ENCODE measurements at regions not wholly inside any gene's neighbourhood (a gene's known extent, or its start where the extent isn't known, plus 50 kb on each side); places are given as distances from the start of the nearest gene placed in this dataset.
"Not testable (repeated sequence)": the region's sequence is repeated elsewhere in the genome, so short reads cannot be mapped to it uniquely, and the experiment has no call there.

DNA sequence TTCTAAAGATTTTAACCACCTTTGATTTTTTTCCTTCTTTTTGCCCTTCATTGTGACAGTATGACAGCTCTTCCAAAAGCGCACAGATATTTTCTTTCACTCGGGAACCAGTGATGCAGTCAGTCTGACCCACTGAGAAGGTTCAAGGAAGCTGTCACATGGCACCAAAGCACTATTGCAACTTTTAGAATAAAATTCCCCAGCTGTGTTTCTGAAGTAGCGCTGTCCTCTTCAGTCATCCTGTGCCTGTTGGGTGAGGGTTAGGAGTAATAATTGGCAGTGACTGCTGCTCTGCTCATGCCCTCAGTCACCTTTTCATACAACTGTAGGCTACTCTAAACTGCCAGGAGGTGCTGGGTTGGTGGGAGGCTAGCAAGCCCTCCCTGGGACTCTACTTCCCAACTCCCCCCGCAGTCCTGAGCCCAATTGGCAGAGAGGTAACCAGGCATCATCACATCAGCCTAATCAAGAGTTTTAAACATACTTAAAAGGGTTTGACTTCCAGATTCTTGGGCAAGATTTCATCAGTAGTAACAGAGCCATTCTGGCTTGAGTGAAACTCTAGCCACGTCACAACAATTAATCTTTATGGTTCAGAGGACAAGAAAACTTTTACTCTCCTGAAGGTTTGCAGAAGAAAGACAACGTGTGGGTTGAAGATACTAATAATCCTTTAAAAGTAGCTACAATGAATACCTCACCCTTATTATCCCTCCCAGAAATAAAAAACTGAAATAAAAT is 473.3 kb downstream of the FBXO15 start:
- no peak for DNase-seq

DNA sequence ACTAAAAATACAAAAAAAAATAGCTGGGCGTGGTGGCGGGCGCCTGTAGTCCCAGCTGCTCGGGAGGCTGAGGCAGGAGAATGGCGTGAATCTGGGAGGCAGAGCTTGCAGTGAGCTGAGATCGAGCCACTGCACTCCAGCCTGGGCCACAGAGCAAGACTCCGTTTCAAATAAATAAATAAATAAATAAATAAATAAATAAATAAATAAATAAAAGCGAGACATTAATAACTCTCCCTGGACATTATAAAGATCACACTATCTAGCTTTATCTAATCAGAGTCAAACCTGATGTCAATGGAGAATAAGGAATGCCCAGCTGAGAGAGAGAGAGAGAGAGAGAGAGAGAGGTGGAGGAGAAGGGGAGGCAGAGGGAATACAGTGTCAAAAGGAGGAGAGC is 476.2 kb downstream of the FBXO15 start:
- DNase-seq = not testable (repeated sequence)

DNA sequence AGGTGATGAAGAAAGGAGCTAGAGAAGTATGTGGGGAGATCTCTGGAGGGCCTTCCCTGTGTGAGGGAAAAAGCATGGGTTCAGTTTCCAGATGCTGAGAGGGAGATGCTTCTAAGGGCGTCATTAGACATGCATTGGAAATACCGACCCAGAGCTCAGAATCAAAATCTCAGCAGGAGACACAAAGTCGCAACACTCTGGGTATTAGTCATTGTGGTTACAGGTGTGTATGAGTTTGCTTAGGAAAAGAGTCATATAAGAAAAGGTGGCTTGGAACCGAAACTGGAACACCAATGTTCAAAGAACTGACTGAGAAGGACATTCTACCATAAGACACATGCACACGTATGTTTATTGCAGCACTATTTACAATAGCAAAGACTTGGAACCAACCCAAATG is 477.1 kb downstream of the FBXO15 start:
- no peak for DNase-seq

DNA sequence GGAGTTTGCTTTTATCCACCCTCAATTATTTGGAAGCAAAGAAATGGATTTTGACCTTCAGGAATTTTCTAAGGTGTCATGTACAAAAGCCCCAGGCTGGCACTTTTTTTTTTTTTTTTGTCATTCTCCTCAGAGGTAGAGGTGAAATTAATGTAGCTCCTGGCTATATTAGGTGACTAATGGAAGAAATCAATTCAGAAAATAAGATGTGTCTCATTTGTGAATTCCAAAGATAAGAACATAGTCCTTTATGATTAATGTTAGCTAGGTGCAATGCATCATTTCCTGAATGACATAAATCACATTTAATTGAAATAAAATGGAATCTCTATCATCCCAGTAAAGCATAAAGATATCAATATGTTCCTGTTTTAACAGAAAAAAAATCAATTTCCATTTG is 477.6 kb downstream of the FBXO15 start:
- no peak for DNase-seq

DNA sequence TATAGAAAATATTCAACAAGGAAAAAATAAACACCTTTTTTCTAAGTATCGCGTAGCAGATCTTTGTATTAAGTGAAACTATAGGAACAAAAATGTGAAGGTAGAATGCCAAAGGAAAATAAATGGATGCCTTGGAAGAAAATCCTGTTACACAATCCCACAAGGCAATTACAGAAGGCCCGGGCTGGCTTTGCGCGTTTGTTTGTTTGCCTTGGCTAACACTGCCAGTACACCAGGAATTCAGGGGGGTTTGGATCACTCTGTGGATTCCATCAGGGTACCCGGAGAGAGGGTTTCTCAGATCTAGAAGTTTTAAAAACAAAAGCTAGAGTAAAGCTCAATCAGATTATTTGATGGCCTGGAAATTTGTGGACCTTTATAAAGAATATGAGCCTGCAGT is 478.3 kb downstream of the FBXO15 start:
- no peak for DNase-seq

DNA sequence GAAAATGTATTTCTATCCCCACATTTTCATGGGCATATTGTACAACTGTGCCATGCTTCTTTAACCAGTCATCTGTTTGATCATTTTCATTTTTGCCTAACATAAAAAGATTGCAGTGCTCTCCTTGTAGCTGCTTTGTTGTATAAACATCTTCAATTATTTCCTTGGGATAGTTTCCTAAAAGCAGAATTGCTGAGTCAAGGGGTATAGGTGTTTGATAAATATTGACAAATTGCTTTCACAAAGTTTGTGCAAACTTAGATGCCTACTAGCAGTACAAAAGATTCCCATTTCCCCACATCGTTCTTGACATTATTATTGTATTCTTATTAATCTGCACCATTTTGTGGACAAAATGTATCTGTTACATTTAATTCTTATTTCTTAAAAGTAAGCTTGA is 479.6 kb downstream of the FBXO15 start:
- DNase-seq = no peak

DNA sequence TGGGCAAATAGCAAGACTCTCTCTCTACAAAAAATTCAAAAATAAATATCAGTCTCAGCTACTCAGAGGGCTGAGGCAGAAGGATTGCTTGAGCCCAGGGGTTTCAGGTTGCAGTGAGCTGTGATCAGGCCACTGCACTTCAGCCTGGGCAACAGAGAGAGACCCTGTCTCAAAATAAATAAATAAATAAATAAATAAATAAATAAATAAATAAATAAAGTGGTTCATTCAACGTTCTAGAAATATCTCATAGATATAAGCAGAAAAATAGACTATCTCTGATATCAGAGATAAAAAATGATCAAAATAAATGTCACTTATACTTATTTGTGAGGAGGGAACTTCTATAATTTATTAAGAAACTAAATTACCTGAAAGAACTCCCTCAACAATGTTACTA is 480.9 kb downstream of the FBXO15 start:
- DNase-seq = no peak

DNA sequence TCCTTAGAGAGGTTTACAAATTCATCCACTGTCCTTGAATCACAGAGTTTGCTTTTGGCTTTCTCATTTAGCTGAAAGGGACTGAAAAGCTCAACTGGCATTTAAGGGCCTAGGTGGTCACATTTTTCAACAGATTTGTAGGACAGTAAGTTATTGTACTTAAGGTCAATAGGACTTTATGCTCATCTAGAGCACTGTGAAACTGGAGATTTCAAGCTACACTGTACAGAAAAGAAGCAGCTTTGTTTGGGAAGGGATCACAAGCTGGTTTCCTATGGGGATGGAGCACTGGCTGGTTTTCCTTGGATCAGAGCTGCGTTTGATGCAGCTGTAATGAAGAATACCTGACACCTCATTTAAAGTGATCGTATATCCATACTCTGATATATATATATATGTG is 482.7 kb downstream of the FBXO15 start:
- no peak for DNase-seq

DNA sequence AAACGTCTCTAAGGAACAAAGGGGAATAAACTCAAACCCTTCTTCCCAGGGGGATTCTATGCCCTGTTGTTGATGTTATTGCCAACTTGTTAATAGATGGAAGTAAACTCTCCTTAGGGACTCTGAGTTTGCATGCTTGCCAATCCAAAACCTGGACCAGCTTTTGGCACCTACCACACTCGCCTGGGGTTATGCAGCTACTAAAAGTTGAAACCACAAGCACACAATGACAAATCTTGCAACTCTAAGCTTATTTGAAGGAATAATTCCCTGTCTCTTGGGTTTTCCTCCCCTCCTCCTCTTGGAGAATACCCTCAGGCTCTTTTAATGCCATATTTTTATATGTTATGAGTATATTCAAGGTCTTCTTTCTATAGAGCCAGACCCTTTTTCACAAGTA is 484.1 kb downstream of the FBXO15 start:
- DNase-seq = no peak

DNA sequence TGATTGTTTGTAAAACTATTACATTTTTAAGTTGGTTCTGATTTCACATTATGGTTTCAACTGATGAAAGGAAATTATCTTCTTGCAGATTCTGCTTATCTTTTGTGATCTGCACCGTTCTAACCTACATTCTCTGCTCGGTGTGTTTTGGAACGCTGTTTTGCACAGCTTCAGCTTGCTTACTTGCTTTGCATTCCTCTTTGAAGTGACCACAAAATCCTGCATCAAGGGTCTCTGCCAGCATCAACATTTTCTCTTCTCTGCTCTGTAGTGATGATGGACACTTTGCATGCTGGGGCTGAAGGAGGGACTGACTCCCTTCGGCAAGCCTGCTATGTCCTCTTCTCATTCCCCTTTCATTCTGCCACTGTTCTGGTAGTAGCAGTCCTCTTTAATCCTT is 485.2 kb downstream of the FBXO15 start:
- no peak for DNase-seq

DNA sequence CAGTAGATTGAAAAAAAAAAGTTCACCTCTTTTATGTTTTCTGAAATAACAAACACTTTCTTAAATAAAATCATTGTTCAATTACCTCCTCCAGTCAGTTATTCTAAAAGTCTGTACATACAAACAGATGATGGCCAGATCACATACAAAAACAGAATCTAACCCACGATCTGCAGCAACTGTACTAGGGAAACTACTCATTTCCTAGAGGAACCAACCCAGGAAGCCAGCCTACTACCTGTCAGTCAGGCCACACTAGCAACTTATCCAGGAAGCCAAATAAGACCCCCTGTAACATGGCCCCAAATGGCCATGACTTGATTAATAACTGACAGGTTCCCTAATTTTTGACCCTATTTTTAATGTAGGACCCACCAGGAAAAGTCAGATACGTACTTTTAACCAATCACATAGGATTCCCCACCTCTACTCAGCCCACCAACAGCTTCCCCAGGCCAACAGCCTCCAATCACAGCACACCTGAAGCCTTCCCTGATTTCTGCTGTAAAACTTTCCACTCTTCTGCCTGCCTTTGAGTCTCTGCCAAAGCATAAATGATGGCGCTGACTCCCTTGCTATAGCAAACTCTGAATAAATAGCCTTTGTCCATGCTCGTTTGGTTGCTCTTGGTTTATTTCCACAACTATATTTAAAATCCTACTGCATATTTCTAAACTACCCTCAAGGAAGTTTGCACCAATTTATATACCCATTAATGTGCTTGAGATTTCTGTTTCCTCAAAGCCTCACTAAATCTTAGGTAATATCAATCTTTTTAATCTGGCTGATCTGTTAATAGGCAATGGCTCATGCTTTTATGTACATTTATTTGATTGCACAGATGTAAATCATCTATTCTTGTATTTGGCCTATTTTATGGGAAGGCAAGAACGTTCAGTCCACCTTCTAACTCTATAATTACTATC is 486.4 kb downstream of the FBXO15 start:
- no peak for DNase-seq

DNA sequence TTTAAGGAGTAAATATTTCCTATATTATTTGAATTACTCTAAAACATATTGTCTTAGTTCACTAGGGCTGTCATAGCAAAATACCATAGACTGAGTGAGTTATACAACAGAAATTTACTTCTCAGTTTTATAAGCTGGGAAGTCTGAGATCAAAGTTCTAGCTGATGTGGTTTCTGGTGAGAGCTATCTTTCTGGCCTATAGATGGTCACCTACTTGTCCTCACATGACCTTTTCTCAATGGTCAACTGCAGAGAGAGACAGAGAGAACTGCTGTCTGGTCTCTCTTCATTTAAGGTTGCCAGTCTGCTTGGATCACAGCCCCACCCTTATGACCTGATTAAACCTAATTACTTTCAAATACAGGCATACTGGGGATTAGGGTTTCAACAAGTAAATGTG is 490.9 kb downstream of the FBXO15 start:
- no peak for DNase-seq

DNA sequence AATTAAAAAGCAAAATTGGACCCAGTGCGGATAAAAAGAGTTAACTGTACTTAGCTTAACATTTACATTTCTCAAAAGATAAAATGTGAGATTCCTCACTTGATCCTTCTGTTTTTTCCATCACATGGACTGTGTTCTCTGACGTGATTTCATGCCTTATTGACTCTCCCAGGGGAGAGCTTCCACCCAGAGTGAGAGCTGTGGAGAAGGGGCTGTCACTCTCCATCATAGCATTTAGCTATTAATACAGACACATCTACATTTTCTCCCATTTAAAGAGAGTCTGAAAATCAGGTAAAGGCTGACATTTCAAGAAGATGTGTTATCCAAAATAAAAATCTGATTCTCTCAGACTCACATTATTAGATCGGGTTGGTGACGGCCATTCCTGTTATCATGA is 493.8 kb downstream of the FBXO15 start:
- DNase-seq = no peak

DNA sequence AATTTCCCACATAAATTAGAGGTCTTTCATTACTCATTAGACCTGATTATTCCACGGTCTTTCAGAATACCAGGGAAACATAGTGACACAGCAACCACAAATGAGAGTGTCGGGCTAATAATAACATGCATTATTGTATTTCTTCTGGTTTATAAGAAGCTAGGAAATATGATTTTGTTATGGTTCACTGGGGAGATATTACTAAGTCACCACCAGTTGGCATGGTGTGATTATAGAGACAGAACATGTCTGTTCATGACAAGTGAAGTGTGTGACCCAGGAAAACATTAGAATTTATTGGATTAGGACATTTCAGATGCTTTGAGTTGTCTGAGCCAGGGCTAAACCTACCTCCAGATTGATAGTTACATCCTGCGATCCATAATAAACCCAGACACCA is 494.4 kb downstream of the FBXO15 start:
- DNase-seq = no peak

DNA sequence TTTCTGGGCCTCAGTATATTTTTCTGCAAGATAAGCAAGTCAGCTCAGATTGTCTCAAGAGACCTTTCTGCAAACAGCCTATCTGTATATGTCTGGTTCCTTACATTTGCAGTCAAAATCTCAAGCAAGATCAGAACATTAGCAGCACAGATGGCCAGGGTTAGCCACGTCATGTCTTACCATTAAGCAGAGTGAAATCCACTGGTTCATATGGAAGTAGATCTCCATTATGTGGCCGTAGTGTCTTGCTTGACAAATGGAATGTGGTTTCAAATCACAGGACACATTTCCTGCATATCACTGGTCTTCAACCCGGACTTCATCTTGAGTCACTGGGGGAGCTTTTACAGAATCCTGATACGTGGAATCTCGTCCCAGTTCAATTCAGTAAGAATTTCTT is 500.2 kb downstream of the FBXO15 start:
- no peak for DNase-seq

DNA sequence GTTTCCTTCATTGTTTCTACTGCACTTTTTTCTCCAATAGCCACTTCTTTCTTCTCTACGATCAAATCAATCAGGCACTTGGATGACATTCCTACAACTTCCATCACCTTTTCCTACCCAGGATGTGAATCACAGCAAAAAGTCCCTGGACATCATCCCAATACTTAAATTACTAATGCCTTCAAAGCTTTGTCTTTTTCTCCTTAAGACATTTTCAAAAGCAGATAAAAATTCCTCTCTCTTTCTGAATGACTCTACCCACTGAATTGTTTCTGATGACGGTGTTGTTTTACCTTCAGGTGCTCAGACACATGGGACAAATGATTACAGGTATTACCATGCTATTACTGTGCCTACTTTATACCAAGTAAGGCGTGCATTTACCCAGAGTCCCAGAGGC is 500.9 kb downstream of the FBXO15 start:
- no peak for DNase-seq

DNA sequence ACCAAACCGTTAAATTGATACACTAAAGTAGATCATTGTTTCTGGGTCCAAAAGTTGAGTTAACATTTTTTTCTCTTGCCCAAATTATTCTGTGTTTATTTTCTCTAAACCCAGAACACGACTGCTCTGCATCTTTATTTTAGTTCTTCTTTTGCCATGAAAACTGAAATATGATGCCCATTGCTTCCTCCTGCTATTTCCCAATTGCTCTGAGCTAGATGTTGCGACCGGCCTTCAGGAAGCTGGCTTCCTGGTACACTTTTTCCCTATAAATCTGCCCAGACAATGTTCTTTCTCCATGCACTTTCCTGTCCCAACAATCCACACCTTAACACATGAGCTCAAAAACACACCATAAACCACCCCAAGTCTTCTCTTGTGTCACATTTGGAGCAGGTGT is 501.4 kb downstream of the FBXO15 start:
- DNase-seq = no peak

DNA sequence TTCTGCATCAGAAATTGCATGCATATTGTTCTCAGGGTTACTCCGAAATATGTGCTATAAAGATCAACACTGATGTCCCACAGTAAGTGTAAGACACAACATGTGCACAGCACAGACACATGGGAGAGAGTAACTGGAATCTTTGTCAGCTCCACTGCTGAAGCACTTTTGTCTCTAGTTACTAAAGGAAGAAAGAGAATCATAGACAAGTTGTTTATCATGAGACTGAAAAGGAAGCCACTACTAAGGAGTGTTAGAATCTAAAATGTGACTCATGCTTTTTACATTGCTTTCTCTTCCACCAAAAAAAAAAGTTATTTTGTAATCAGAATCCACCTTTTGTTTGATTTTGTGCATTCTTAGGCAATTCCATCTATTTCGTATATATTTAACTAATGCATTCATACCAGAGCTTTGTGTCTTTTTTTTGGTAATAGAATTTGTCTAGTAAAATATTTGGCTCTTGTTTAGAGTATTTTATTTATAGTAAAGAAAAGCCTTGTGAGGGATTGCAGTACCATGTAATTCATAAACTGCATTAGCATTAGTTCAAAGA is 502.4 kb downstream of the FBXO15 start:
- DNase-seq = no peak

DNA sequence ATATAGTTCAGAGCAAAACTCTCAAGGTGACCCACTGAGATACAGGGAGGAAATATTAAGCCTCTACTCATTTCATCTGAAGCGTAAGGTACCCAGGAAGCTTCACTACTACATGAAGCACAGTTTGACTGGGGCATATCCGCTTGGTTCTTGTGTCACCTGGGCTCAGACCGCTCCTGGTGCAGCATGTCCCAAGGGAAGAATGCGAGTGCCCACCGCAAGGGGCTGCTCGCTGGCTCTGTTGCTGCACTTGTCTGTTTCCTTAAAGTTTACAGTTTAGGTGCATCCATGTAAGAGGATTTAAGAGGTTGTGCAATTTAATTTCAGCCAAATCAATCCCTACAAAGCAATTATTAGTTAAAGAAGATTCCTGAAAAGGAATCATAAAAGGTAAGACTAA is 507.8 kb downstream of the FBXO15 start:
- DNase-seq = no peak

DNA sequence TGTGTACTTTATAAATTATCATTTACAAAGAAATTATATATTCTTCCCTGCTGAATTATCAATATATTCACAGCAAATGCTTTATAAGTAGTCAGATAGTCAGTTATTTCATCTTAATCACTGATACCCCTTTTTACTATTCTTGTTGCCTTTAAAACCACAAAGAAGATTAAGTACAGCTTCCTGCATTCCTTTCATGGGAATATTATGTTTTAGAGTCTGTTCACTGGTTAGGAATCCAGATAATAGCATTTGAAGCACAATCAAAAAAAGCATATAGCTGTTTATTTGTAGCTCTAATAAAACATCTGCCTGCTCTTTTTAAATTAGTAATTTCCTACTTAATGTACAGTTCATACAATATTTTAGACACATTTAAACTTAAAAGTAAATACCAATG is 508.9 kb downstream of the FBXO15 start:
- DNase-seq = no peak

DNA sequence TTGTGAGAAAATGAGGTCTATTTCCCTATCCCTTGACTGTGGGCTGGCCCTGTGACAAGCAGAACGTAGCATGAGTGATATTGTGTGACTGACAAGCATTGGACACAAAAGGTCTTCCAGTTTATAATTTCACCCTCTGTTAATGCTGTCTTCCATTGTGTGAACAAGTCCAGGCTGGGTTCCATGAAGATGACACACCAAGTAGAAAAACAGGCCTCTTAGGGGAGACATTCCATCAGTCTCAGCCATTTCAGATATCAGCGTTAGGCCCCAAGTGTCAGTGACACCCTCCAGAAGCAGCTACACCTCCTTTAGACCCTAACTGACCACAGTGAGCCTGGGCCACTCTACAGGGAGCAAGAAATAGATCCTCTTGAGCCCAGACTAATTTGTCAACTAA is 511.3 kb downstream of the FBXO15 start:
- DNase-seq = no peak

DNA sequence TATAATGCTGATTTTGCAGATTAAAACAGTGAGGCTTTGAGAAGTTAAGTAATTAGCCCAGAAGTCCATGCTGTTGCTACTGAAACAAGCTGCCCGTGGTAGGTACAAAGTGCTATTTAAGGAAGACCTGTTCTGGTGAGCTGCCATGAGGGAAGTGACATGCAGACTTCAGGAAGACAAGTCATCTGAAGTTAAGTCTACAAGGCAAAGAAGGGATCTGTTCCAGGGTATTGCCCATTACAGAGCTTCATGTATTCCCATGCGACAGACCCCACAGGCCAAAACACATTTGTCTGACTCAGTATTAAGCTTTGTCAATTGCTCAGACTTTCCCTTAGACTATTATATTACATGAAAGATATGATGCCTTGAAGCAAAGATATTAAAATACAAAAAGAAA is 520.8 kb downstream of the FBXO15 start:
- no peak for DNase-seq

DNA sequence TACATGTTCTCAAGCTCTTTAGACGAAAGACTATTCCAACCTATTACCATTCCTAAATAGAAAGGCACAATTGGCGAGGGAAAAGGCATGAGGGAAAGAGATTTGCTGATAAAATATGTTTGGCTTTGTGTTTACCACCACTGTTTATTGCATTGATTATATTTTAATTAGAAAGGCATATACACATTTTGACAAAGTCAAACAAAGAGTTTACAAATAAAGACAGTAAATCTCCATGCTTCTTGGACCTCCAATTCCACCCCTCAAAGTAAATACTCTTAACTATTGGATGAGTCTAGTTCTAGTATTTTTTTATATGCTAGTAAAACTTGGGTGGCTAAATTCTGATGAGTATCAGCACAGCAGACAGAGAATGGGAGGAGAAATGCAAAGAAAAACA is 521.4 kb downstream of the FBXO15 start:
- no peak for DNase-seq

DNA sequence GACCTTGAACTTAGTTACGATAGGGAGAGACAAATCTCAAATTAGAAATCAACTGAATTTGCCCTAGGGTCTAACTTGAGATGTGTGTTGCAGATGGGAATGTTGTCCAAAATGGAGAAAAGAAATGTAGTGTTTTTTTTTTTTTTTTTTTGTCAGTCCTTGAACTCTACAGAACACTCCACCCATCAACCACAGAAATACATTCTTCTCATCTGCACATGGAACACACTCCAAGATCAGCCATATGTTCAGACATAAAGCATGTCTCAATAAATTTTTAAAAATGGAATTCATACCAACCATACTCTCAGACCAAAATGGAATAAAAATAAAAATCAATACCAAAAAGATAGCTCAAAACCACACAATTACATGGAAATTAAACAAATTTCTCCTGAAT is 526.5 kb downstream of the FBXO15 start:
- DNase-seq = no peak

Data from CD4-positive, alpha-beta T cell treated with Interleukin-12 subunit alpha and Interleukin-12 subunit beta, for 1 hour (primary cell).